ENCODE measurements at regions not wholly inside any gene's neighbourhood (a gene's known extent, or its start where the extent isn't known, plus 50 kb on each side); places are given as distances from the start of the nearest gene placed in this dataset.
"Not testable (repeated sequence)": the region's sequence is repeated elsewhere in the genome, so short reads cannot be mapped to it uniquely, and the experiment has no call there.

DNA sequence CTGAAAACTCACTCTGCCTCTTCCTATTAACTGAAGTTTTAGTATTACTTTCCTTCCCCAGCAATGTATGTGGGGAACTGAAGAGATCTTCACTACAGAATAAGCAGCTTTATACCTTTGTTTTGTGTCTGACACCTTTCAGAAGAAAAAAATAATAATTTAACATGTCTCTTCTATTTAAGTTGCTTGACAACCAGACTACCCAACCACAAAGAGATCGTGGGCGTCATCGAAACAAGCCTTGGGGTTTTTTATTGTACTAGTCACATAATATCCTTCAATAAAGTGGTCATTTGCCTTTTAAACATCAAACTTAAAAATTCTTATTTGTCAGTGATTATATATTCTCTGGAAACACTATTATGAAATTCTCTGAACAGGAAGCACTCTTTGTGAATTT is 123.7 kb downstream of the CHD9NB start:
- DNase-seq (ENCODE audit: low read depth) = no peak
- H3K4me3 ChIP-seq (ENCODE audit: low read depth, low read length) = no peak overlapping the region
- TF ChIP-seq, protein P1, sequence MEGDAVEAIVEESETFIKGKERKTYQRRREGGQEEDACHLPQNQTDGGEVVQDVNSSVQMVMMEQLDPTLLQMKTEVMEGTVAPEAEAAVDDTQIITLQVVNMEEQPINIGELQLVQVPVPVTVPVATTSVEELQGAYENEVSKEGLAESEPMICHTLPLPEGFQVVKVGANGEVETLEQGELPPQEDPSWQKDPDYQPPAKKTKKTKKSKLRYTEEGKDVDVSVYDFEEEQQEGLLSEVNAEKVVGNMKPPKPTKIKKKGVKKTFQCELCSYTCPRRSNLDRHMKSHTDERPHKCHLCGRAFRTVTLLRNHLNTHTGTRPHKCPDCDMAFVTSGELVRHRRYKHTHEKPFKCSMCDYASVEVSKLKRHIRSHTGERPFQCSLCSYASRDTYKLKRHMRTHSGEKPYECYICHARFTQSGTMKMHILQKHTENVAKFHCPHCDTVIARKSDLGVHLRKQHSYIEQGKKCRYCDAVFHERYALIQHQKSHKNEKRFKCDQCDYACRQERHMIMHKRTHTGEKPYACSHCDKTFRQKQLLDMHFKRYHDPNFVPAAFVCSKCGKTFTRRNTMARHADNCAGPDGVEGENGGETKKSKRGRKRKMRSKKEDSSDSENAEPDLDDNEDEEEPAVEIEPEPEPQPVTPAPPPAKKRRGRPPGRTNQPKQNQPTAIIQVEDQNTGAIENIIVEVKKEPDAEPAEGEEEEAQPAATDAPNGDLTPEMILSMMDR (IDR thresholded peaks at IDR 0.05; ENCODE audit: insufficient read depth, low read length) = no peak

DNA sequence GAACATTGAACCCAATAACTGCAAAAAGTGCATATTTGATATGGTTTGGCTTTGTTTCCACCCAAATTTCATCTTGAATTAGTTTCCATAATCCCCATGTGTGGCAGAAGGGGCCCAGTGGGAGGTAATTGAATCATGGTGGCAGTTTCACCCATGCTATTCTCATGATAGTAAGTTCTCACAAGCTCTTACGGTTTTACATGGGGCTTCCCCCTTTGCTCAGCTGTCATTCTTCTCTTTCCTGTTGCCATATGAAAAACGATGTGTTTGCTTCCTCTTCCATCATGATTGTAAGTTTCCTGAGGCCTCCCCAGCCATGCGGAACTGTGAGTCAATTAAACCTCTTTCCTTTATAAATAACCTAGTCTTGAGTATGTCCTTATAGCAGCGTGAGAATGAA is 127.6 kb downstream of the CHD9NB start:
- H3K4me3 ChIP-seq (ENCODE audit: low read depth, low read length) = no peak overlapping the region
- DNase-seq (ENCODE audit: low read depth) = no peak
- TF ChIP-seq, protein P1 (IDR thresholded peaks at IDR 0.05; ENCODE audit: insufficient read depth, low read length) = no peak

DNA sequence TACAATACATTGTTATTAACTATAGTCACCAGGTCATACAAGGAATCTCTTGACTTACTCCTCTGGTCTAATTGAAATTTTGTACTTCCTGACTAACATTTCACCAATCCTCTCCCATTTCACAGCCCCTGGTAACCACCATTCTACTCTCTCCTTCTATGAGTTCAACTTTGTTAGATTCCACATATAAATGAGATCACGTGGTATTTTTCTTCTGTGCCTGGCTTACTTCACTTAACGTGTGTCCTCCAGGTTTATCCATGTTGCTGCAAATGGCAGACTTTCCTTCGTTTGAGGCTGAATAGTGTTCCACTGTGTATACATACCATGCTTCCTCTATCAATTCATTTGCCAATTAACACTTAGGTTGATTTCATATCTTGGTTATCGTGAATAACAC is 128.5 kb downstream of the CHD9NB start:
- TF ChIP-seq, protein P1 (IDR thresholded peaks at IDR 0.05; ENCODE audit: insufficient read depth, low read length) = no peak
- no peak for DNase-seq (ENCODE audit: low read depth)
- H3K4me3 ChIP-seq (ENCODE audit: low read depth, low read length) = no peak overlapping the region

DNA sequence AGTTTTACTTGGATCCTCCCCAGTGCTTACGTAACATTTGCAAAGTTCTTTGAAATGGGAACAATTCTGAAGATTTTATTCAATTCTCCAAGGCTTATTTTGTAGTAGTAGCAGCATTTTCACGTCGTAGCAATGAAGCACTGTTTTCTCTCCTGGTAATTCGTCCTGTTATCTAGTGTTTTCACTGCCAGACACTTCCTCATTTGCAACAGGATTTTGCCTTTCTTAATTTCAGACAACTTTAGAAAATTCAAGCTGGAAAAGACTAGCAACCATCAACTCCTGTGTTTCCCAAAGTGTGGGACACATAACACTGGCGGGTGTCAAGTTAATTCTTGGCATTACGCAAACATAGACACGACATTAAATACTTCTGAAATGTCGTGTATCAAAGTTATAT is 131.6 kb downstream of the CHD9NB start:
- TF ChIP-seq, protein P1 (IDR thresholded peaks at IDR 0.05; ENCODE audit: insufficient read depth, low read length) = no peak
- H3K4me3 ChIP-seq (ENCODE audit: low read depth, low read length) = no peak overlapping the region
- no peak for DNase-seq (ENCODE audit: low read depth)

DNA sequence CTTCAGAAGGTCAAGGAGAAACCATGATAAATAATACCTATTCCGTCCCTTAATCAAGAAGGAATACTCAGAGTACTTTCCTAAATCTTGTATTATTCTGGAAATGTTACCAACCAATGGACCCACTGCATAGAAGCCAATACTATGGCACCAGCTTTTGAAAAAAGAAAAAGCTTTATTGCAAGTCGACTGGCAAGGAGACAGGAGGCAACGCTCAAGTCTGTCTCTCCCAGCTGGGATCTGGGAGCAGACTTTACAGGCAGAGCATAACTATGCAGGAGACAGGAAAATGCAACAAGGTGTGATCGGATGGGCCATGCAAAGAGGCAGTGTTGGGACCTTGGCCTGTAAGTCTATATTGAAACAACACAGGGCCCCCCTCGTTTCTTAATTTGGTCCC is 132.4 kb downstream of the CHD9NB start:
- TF ChIP-seq, protein P1 (IDR thresholded peaks at IDR 0.05; ENCODE audit: insufficient read depth, low read length) = no peak
- H3K4me3 ChIP-seq (ENCODE audit: low read depth, low read length) = no peak overlapping the region
- DNase-seq (ENCODE audit: low read depth) = no peak

DNA sequence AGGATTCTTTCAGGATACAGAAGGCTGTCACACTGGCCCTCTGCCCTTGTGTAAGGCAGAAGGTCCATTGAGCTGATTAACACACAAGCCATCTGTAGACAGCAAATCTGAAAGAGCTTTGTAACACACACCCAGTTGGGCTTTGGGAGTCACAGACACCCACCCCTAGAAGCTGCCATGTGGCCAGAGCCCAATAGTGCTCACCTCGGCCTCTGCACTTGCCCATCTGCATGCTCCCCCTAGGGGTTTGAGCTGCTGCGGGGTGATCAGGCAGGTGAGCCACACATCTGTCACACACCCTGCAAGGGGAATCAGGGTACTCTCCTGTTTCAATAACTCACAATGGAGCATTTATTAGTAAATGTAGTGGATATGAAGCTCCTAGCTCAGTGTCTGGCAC is 138.3 kb downstream of the CHD9NB start:
- no peak for DNase-seq (ENCODE audit: low read depth)
- TF ChIP-seq, protein P1 (IDR thresholded peaks at IDR 0.05; ENCODE audit: insufficient read depth, low read length) = no peak
- no peak overlapping the region for H3K4me3 ChIP-seq (ENCODE audit: low read depth, low read length)

DNA sequence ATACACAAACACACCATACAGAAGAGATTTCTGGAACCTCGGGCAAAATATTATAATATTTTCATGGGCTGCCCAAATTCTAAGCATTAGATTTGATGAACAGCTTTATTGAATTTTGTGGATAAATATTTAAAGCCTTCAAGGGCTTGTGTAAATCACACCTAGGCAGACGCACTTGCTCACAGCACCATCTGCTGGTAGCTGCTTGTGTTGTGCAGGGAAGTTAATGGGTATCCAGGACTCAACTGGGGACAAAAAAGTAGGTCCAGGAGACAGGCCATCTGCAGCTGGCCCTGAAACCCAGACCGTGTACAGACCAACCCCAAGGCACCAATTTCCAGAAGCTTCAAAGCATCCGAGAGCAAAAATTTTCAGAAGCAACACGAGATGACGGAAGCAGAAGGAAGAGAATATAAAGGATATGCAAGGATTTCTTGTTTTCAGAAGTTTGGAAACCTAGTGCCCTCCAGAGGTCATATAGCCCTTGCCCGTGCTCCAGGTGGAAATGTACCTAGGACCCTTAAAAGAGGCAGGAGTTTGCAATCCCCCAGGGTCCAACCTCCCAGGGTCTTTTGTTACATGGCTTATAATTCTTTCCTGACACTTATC is 140.0 kb downstream of the CHD9NB start:
- DNase-seq (ENCODE audit: low read depth) = peak; percentile 25
- TF ChIP-seq, protein P1 (IDR thresholded peaks at IDR 0.05; ENCODE audit: insufficient read depth, low read length) = peak; percentile 71
- H3K4me3 ChIP-seq (ENCODE audit: low read depth, low read length) = no peak overlapping the region

DNA sequence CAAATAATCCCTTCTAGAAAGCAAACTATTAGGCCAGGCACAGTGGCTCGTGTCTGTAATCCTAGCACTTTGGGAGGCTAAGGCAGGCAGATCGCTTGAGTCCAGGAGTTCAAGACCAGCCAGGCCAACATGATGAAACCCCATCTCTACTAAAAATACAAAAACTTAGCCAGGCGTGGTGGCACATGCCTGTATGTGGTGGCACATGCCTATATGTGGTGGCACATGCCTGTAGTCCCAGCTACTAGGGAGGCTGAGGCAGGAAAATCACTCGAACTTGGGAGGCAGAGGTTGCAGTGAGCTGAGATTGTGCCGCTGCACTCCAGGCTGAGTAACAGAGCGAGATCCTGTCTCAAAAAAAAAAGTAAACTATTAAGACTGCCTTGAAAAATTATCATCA is 144.6 kb downstream of the CHD9NB start:
- not testable (repeated sequence) for H3K4me3 ChIP-seq (ENCODE audit: low read depth, low read length); DNase-seq (ENCODE audit: low read depth)

All from fibroblast of the aortic adventitia (primary cell).